ENCODE measurements at regions not wholly inside any gene's neighbourhood (a gene's known extent, or its start where the extent isn't known, plus 50 kb on each side); places are given as distances from the start of the nearest gene placed in this dataset.

- H3K4me3 ChIP-seq (ENCODE audit: low read depth in 1 of 5, low read length in 5 of 5), result no peak overlapping the region
- no peaks in the 10 kb centered on the region for H3K36me3 ChIP-seq (ENCODE audit: control insufficient read depth in 5 of 5, insufficient read depth in 5 of 5, low read length in 5 of 5)
- H3K9ac ChIP-seq (ENCODE audit: low read length in 5 of 5), result no peak overlapping the region
- H3K27me3 ChIP-seq (ENCODE audit: control insufficient read depth in 5 of 5, insufficient read depth in 4 of 5, low read length in 5 of 5), result no peaks in the 10 kb centered on the region
- H3K27ac ChIP-seq (ENCODE audit: low read depth, low read length), result no peak overlapping the region
- peaks cover 0 to 32% (median 24%) of the 10 kb centered on the region in 5 donors for H3K4me1 ChIP-seq (ENCODE audit: control insufficient read depth in 5 of 5, insufficient read depth in 5 of 5, low read length in 5 of 5)
- H3K9me3 ChIP-seq (ENCODE audit: control insufficient read depth in 5 of 5, low read length in 5 of 5), result no peaks in the 10 kb centered on the region
Measured at GRCh38 chr4:154018659-154019058, 229.8 kb upstream of the SFRP2 start.

DNA sequence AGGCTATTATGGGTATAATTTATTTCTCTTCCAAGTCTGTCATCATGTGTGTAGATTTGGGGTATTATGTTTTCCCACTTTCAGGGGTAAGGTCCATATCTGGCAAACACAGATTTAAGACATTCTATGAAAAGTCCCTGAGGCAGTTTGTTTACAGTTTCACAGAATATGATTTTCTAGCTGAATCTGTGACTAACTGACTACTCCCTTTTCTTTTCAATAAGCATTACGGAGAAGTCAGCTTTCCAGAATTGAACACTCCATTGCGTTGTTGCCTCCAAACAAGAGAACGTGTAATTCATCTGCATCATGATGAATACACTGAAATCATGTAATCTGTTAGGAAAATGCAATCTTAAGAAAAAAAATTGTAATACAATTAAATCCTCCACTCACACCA, 226.7 kb upstream of the SFRP2 start:
- no peaks in the 10 kb centered on the region for H3K9me3 ChIP-seq (ENCODE audit: control insufficient read depth in 5 of 5, low read length in 5 of 5)
- H3K27ac ChIP-seq (ENCODE audit: low read depth, low read length), result peak overlapping the region; percentile 65
- peaks cover 0 to 34% (median 26%) of the 10 kb centered on the region in 5 donors for H3K4me1 ChIP-seq (ENCODE audit: control insufficient read depth in 5 of 5, insufficient read depth in 5 of 5, low read length in 5 of 5)
- no peaks in the 10 kb centered on the region for H3K36me3 ChIP-seq (ENCODE audit: control insufficient read depth in 5 of 5, insufficient read depth in 5 of 5, low read length in 5 of 5)
- H3K9ac ChIP-seq (ENCODE audit: low read length in 5 of 5), result no peak overlapping the region
- H3K27me3 ChIP-seq (ENCODE audit: control insufficient read depth in 5 of 5, insufficient read depth in 4 of 5, low read length in 5 of 5), result no peaks in the 10 kb centered on the region
- H3K4me3 ChIP-seq (ENCODE audit: low read depth in 1 of 5, low read length in 5 of 5), result no peak overlapping the region

DNA sequence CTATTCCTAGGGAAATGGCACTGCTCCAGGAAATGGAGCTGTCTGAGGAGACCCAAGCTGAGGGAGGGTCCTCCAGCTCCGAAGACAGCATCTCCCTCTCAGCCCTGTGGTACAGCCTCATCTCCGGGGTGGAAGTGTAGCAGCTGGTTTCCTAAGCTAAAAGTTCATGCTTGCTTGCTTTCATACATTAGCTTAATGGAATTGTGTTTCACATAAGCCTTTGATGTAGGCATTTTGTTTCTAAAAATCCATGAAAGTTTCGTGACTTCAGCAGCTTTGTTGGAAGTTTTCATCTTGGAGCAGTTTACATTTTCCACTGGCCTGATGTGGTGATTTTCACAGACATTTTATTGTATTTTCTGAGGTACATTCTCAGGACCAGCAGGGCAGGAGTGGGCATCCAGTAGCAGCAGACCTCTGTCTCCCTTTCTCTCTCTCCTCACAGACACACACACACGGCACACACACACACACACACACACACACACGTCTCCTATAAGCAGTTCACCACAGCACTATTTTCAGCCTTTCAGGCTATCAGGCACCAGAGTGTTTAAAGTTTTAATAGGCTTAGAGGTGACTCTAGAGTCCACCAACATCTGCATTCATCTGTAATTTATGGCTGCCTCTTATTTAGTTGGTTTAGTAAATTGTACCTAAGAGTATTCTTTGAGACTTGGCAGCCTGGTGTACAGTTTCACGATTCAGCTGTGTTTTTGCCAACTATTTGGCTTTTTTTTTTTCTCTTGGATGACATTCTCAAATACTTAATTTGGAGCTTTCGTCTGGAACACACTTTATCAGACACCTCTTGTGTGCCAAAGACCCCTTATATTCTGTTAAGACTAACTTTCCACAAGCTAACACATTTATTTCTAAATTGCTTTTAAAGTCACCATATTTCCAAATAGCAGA, 225.8 kb upstream of the SFRP2 start:
- no peak overlapping the region for H3K9ac ChIP-seq (ENCODE audit: low read length in 5 of 5)
- no peaks in the 10 kb centered on the region for H3K9me3 ChIP-seq (ENCODE audit: control insufficient read depth in 5 of 5, low read length in 5 of 5)
- H3K4me1 ChIP-seq (ENCODE audit: control insufficient read depth in 5 of 5, insufficient read depth in 5 of 5, low read length in 5 of 5), result peaks cover 2 to 40% (median 33%) of the 10 kb centered on the region in 5 donors
- no peak overlapping the region for H3K4me3 ChIP-seq (ENCODE audit: low read depth in 1 of 5, low read length in 5 of 5)
- no peaks in the 10 kb centered on the region for H3K36me3 ChIP-seq (ENCODE audit: control insufficient read depth in 5 of 5, insufficient read depth in 5 of 5, low read length in 5 of 5)
- no peaks in the 10 kb centered on the region for H3K27me3 ChIP-seq (ENCODE audit: control insufficient read depth in 5 of 5, insufficient read depth in 4 of 5, low read length in 5 of 5)
- H3K27ac ChIP-seq (ENCODE audit: low read depth, low read length), result peak overlapping the region; percentile 65

- H3K9me3 ChIP-seq (ENCODE audit: control insufficient read depth in 5 of 5, low read length in 5 of 5), result no peaks in the 10 kb centered on the region
- H3K27me3 ChIP-seq (ENCODE audit: control insufficient read depth in 5 of 5, insufficient read depth in 4 of 5, low read length in 5 of 5), result no peaks in the 10 kb centered on the region
- H3K4me3 ChIP-seq (ENCODE audit: low read depth in 1 of 5, low read length in 5 of 5), result no peak overlapping the region
- H3K9ac ChIP-seq (ENCODE audit: low read length in 5 of 5), result no peak overlapping the region
- no peak overlapping the region for H3K27ac ChIP-seq (ENCODE audit: low read depth, low read length)
- peaks cover 2 to 40% (median 35%) of the 10 kb centered on the region in 5 donors for H3K4me1 ChIP-seq (ENCODE audit: control insufficient read depth in 5 of 5, insufficient read depth in 5 of 5, low read length in 5 of 5)
- H3K36me3 ChIP-seq (ENCODE audit: control insufficient read depth in 5 of 5, insufficient read depth in 5 of 5, low read length in 5 of 5), result no peaks in the 10 kb centered on the region
Measured at GRCh38 chr4:154013576-154013975, 224.7 kb upstream of the SFRP2 start.

DNA sequence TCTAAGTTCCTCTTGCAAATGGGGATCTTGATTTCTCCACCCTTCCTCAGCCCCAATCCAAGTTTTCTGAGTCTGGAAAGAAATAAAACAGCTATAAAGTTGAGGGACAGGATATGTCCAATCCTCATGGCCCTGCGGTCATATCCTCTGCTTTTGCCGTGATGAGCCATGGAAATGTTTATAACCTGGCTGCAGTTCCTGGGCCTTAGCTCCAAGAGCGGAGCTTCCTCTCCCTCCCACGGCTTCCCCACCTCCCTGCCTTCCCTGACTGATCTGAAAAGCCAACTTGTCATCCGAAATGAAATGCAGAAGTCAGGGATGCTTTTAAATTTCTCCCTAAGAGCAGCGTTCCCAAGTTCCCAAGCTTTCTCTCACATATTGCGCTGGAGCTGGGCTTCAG, 221.5 kb upstream of the SFRP2 start:
- H3K9me3 ChIP-seq (ENCODE audit: control insufficient read depth in 5 of 5, low read length in 5 of 5), result no peaks in the 10 kb centered on the region
- H3K36me3 ChIP-seq (ENCODE audit: control insufficient read depth in 5 of 5, insufficient read depth in 5 of 5, low read length in 5 of 5), result no peaks in the 10 kb centered on the region
- peak overlapping the region in 1 of 5 donors; percentile 12 for H3K4me3 ChIP-seq (ENCODE audit: low read depth in 1 of 5, low read length in 5 of 5)
- H3K9ac ChIP-seq (ENCODE audit: low read length in 5 of 5), result no peak overlapping the region
- H3K4me1 ChIP-seq (ENCODE audit: control insufficient read depth in 5 of 5, insufficient read depth in 5 of 5, low read length in 5 of 5), result peaks cover 2 to 42% (median 39%) of the 10 kb centered on the region in 5 donors
- no peaks in the 10 kb centered on the region for H3K27me3 ChIP-seq (ENCODE audit: control insufficient read depth in 5 of 5, insufficient read depth in 4 of 5, low read length in 5 of 5)
- peak overlapping the region; percentile 59 for H3K27ac ChIP-seq (ENCODE audit: low read depth, low read length)

DNA sequence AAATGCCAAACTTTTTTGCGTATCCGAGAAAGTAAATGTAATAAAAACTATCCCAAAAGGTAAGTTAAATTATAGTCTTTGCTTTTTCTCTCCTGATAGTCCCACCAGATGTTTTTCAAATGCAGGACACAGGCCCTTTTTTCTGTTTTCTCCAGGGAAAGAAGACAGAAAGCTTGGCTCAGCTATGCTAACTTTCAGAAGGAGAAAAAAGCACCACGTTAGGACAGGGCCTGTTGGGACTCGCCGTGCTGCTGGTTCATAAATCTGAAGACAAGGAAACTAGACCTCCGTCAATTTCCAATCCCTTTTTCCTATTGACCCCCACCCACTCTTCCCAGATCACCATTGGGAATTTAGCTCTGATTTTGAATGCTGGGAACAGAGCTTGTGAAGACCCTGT, 220.9 kb upstream of the SFRP2 start:
- Histone ChIP-seq H3K4me1 (ENCODE audit: control insufficient read depth in 5 of 5, insufficient read depth in 5 of 5, low read length in 5 of 5) (peaks cover 2 to 42% (median 37%) of the 10 kb centered on the region in 5 donors), H3K27ac (ENCODE audit: low read depth, low read length) (peak overlapping the region; percentile 59)

DNA sequence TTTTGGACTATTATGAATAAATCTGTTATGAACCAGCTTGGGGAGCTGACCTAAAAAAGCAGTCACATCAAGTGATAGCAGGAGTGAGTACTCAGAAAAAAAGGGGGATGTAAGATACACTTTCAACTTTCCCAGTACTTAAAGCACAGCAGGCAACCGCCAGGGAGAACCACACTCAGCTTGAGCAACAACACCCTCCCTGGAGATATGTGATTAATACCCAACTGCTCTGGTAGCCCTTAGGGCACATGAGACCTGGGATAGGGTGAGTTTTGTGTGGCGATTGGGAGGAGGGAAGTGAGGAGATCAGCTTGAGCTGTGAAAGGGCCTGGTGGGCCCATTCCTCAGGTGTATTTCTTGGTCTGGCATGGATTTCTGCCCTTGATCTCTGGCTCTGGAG, 220.3 kb upstream of the SFRP2 start:
- Histone ChIP-seq H3K4me3 (ENCODE audit: low read depth in 1 of 5, low read length in 5 of 5) (no peak overlapping the region), H3K4me1 (ENCODE audit: control insufficient read depth in 5 of 5, insufficient read depth in 5 of 5, low read length in 5 of 5) (peaks cover 2 to 42% (median 37%) of the 10 kb centered on the region in 5 donors), H3K27ac (ENCODE audit: low read depth, low read length) (no peak overlapping the region), H3K9ac (ENCODE audit: low read length in 5 of 5) (no peak overlapping the region), H3K36me3 (ENCODE audit: control insufficient read depth in 5 of 5, insufficient read depth in 5 of 5, low read length in 5 of 5) (no peaks in the 10 kb centered on the region), H3K9me3 (ENCODE audit: control insufficient read depth in 5 of 5, low read length in 5 of 5) (no peaks in the 10 kb centered on the region), H3K27me3 (ENCODE audit: control insufficient read depth in 5 of 5, insufficient read depth in 4 of 5, low read length in 5 of 5) (no peaks in the 10 kb centered on the region)

More for the DNA sequence above, 220.9 kb upstream of the SFRP2 start:
- Histone ChIP-seq H3K9ac (ENCODE audit: low read length in 5 of 5) (no peak overlapping the region), H3K27me3 (ENCODE audit: control insufficient read depth in 5 of 5, insufficient read depth in 4 of 5, low read length in 5 of 5) (no peaks in the 10 kb centered on the region), H3K4me3 (ENCODE audit: low read depth in 1 of 5, low read length in 5 of 5) (no peak overlapping the region), H3K9me3 (ENCODE audit: control insufficient read depth in 5 of 5, low read length in 5 of 5) (no peaks in the 10 kb centered on the region), H3K36me3 (ENCODE audit: control insufficient read depth in 5 of 5, insufficient read depth in 5 of 5, low read length in 5 of 5) (no peaks in the 10 kb centered on the region)

- H3K9me3 ChIP-seq (ENCODE audit: control insufficient read depth in 5 of 5, low read length in 5 of 5), result no peaks in the 10 kb centered on the region
- no peak overlapping the region for H3K9ac ChIP-seq (ENCODE audit: low read length in 5 of 5)
- H3K36me3 ChIP-seq (ENCODE audit: control insufficient read depth in 5 of 5, insufficient read depth in 5 of 5, low read length in 5 of 5), result no peaks in the 10 kb centered on the region
- H3K27ac ChIP-seq (ENCODE audit: low read depth, low read length), result peak overlapping the region; percentile 71
- H3K4me1 ChIP-seq (ENCODE audit: control insufficient read depth in 5 of 5, insufficient read depth in 5 of 5, low read length in 5 of 5), result peaks cover 1 to 40% (median 36%) of the 10 kb centered on the region in 5 donors
- H3K4me3 ChIP-seq (ENCODE audit: low read depth in 1 of 5, low read length in 5 of 5), result peak overlapping the region in 2 of 5 donors; percentile 17 to 38
- H3K27me3 ChIP-seq (ENCODE audit: control insufficient read depth in 5 of 5, insufficient read depth in 4 of 5, low read length in 5 of 5), result no peaks in the 10 kb centered on the region
Measured at GRCh38 chr4:154005171-154005520, 216.3 kb upstream of the SFRP2 start.

DNA sequence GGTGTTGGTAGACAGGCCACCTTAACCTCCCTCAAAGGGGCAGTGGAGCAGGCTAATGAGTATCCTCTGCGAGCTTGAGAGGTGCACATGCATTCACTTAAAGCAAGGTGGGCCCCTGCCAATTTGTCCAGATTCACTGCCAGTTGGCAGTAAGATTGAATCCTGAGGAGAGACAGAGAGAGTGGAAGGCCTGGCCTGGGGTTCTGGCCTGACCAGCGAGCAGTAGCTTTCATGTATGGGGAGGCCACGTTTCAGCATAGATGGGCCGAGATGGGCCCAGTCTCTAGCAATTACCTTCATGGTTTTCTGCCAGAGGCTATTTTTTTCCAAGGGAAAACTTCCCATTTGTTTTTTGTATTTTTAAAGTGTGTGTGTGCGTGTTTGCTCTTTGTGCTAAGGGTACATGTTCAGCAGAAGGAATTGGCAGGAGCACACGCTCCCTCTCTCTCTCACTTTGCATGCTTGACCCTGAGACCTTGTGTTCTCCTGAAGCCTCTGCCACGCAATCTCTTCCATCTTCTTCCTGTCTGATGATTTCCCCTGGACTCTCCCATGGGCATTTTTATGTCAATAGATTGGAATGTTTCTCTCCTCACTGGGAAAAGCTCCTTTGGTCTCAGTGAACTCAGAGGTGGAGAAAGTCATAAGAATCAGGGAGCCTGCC, 215.8 kb upstream of the SFRP2 start:
- H3K27ac ChIP-seq (ENCODE audit: low read depth, low read length), result peak overlapping the region; percentile 71
- no peaks in the 10 kb centered on the region for H3K9me3 ChIP-seq (ENCODE audit: control insufficient read depth in 5 of 5, low read length in 5 of 5)
- peaks cover 0 to 35% (median 31%) of the 10 kb centered on the region in 5 donors for H3K4me1 ChIP-seq (ENCODE audit: control insufficient read depth in 5 of 5, insufficient read depth in 5 of 5, low read length in 5 of 5)
- no peaks in the 10 kb centered on the region for H3K36me3 ChIP-seq (ENCODE audit: control insufficient read depth in 5 of 5, insufficient read depth in 5 of 5, low read length in 5 of 5)
- no peaks in the 10 kb centered on the region for H3K27me3 ChIP-seq (ENCODE audit: control insufficient read depth in 5 of 5, insufficient read depth in 4 of 5, low read length in 5 of 5)
- peak overlapping the region in 3 of 5 donors; percentile 17 to 38 (median 26) for H3K4me3 ChIP-seq (ENCODE audit: low read depth in 1 of 5, low read length in 5 of 5)
- H3K9ac ChIP-seq (ENCODE audit: low read length in 5 of 5), result no peak overlapping the region

DNA sequence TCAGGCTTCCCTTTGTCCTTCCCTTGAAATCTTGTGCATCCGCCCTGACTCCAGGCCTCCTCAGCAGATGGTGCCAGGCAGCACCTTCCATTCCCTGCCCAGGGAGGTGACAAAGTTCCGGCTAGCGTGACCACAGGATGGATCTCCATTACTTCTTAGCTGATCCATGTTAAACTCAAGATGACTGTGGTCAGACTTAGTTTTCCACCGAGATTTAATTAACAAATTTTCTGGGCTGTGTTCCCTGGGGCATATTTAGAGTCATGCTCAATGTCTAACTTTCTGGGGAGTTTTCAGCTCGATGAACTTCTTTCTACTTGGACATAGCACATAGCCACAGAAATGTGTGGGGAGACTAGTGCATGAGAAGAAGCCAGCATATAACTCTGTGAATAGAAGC, 215.1 kb upstream of the SFRP2 start:
- no peak overlapping the region for H3K9ac ChIP-seq (ENCODE audit: low read length in 5 of 5)
- peaks cover 0 to 29% (median 26%) of the 10 kb centered on the region in 5 donors for H3K4me1 ChIP-seq (ENCODE audit: control insufficient read depth in 5 of 5, insufficient read depth in 5 of 5, low read length in 5 of 5)
- H3K27me3 ChIP-seq (ENCODE audit: control insufficient read depth in 5 of 5, insufficient read depth in 4 of 5, low read length in 5 of 5), result no peaks in the 10 kb centered on the region
- peak overlapping the region in 1 of 5 donors; percentile 26 for H3K4me3 ChIP-seq (ENCODE audit: low read depth in 1 of 5, low read length in 5 of 5)
- peak overlapping the region; percentile 71 for H3K27ac ChIP-seq (ENCODE audit: low read depth, low read length)
- H3K9me3 ChIP-seq (ENCODE audit: control insufficient read depth in 5 of 5, low read length in 5 of 5), result no peaks in the 10 kb centered on the region
- no peaks in the 10 kb centered on the region for H3K36me3 ChIP-seq (ENCODE audit: control insufficient read depth in 5 of 5, insufficient read depth in 5 of 5, low read length in 5 of 5)
